Kidney (tissue), 13 donors: ENCODE measurements at regions not wholly inside any gene's neighbourhood (a gene's known extent, or its start where the extent isn't known, plus 50 kb on each side); places are given as distances from the start of the nearest gene placed in this dataset.

Experiments used
- DNase-seq, 5 donors: peaks; one replicate each; pipeline ENCODE4 v3.0.0-alpha.2; 2013 to 2020
- FAIRE-seq: peaks from 2 replicates; lab custom pipeline; 2012; peaks lifted over from hg19 to GRCh38; lab: Jason Lieb, UNC
- H3K27ac ChIP-seq, 2 donors: one replicate each; pipeline ENCODE4 v1.7.0; 2013; ENCODE audit warnings: low read depth in 2 of 2, low read length in 2 of 2, inconsistent platforms in 1 of 2
- H3K27me3 ChIP-seq: one replicate; pipeline ENCODE4 v1.7.1; 2013; ENCODE audit warnings: low read length, inconsistent platforms; ENCODE audit not compliant: control insufficient read depth, insufficient read depth
- H3K36me3 ChIP-seq, 3 donors: one replicate each; pipeline versions ENCODE4 v1.7.0 to v1.7.1; 2013; ENCODE audit warnings: low read length in 3 of 3, control low read depth in 1 of 3, inconsistent platforms in 1 of 3; ENCODE audit not compliant: insufficient read depth in 3 of 3, control insufficient read depth in 2 of 3
- H3K4me1 ChIP-seq, 3 donors: one replicate each; pipeline versions ENCODE4 v1.7.0 to v1.7.1; 2013; ENCODE audit warnings: low read length in 3 of 3, inconsistent platforms in 1 of 3, low read depth in 1 of 3; ENCODE audit not compliant: control insufficient read depth in 2 of 3, insufficient read depth in 2 of 3
- H3K4me3 ChIP-seq, 3 donors: one replicate each; pipeline versions ENCODE4 v1.7.0 to v1.8.1; 2013; ENCODE audit warnings: low read length in 3 of 3, control low read depth in 1 of 3, inconsistent platforms in 1 of 3
- H3K9ac ChIP-seq, 3 donors: one replicate each; pipeline versions ENCODE4 v1.7.0 to v1.7.1; 2013; ENCODE audit warnings: low read length in 3 of 3, control low read depth in 1 of 3, inconsistent platforms in 1 of 3
- H3K9me3 ChIP-seq, 3 donors: one replicate each; pipeline versions ENCODE4 v1.7.0 to v1.7.1; 2013; ENCODE audit warnings: low read length in 3 of 3, control low read depth in 1 of 3, inconsistent platforms in 1 of 3; ENCODE audit not compliant: control insufficient read depth in 2 of 3, insufficient read depth in 1 of 3
- CTCF ChIP-seq: IDR thresholded peaks from 3 replicates; pipeline ENCODE4 v1.5.1; 2012; ENCODE audit warnings: mild to moderate bottlenecking, moderate library complexity, borderline replicate concordance; ENCODE audit not compliant: insufficient read depth; ENCODE audit errors: extremely low read depth
- intact Hi-C: fragments of 100-400 bp; cut with DNase I; formaldehyde crosslinking; loops from one replicate; pipeline ENCODE4 v1.11.1; 2022
- donor health status: control.
- donor health status: control.
- donor health status: control.
- donor health status: control.
- donor health status: control.
- donor health status: DM: yes; HTN: yes; CAD: no.
- donor health status: Normal renal cell carcinoma (clear cell type).

DNA sequence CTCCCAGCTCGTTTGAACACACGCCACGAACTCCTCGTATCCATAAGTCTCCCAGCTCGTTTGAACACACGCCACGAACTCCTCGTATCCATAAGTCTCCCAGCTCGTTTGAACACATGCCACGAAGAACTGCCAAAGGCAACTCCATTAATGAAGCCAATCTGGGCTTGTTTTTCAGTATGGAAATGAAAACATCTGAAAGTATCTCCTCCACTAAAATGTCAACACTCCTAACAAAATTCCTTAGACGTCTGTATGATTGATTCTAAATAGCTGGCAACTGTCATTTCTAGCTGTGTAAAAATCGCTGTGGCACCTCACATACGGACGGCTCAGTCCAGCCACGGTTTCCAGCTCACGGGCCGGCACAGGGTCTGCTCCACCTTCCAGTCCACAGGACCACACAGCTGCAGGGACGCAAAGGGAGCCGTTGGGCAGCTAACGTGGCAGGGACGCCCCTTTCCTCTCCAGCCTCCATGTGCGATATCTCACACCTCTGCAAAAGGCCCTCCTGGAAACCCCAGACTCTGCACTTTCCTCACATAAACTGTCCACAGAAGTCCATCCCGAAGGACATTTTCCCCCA is 67.1 kb upstream of the METRNL start:
- Histone ChIP-seq H3K4me1 (no peaks in the 10 kb centered on the region), H3K27me3 (no peaks in the 10 kb centered on the region), H3K4me3 (no peak overlapping the region), H3K9ac (no peak overlapping the region), H3K36me3 (no peaks in the 10 kb centered on the region), H3K27ac (no peak overlapping the region), H3K9me3 (no peaks in the 10 kb centered on the region)
- FAIRE-seq: no peak
- DNase-seq: peak in 1 of 5 donors; percentile 62
- no peak for TF ChIP-seq CTCF
- intact Hi-C loops: no loop called here

DNA sequence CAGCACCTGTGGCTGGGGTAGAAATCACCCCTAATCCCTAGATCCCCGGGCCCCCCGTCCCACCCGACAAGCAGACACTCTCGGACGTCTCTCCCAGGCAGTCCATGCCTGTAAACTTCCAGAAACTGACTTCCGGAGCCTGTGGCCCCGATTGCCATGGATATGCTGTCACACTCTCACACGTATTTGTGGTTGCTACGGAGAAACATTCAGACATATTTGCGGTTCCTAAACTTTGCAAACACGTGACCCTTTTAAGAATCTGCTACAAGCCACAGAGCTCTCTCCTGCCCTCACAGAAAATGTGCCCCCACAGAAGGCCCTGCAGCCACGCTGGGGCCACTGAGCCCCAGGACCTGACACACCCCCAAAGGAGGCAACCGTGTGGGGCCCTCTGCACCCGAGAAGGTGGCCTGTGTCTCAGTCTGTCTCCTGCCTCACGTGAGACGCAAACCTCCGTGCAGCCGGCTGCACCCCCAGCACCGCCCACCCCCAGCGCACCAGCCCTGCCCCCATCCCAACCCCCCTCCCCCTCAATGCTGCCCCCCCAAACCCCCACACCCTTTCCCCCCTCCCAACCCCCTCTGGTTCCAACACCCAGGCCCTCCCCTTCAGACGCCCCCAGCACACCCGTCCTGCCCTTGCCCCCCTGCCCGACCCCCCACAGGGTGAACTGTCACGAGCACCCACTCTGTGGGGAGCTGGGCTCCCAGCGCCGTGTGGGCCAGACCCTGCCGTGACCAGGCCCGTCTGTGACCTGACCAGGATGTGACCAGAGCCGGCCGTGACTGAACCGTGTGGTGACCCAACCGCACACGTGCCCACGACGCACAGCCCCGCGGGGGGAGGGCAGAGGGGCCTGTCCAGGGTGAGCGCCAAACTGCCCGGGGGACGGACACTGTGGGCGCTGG is 66.3 kb upstream of the METRNL start:
- H3K4me3 ChIP-seq: no peak overlapping the region
- no peaks in the 10 kb centered on the region for H3K36me3 ChIP-seq
- no peaks in the 10 kb centered on the region for H3K9me3 ChIP-seq
- no peak overlapping the region for H3K27ac ChIP-seq
- H3K9ac ChIP-seq: no peak overlapping the region
- no peak for FAIRE-seq
- no peaks in the 10 kb centered on the region for H3K27me3 ChIP-seq
- no peak for TF ChIP-seq CTCF
- no peaks in the 10 kb centered on the region for H3K4me1 ChIP-seq
- intact Hi-C loops: no loop called here
- DNase-seq: peak in 2 of 5 donors; percentile 61 to 79

DNA sequence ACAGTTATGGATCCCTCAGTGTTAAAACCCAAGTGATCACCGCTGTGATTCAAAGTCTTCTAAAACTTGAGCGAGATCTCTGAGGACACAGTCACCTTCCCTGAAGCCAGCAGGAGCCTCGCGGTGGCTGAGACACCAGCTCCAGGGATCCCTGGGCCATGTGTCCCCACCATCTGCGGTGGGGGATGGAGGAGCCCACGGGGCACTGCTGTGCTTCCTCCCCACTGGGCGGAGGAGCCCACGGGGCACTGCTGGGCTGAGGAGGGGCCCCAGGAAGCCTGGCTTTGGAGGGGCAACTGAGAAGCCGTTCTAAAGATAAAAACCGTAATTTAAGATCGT is 65.7 kb upstream of the METRNL start:
- no peak for FAIRE-seq
- H3K4me1 ChIP-seq: no peaks in the 10 kb centered on the region
- no peak overlapping the region for H3K4me3 ChIP-seq
- H3K27ac ChIP-seq: no peak overlapping the region
- H3K27me3 ChIP-seq: no peaks in the 10 kb centered on the region
- intact Hi-C loops: no loop called here
- no peak for DNase-seq
- H3K36me3 ChIP-seq: no peaks in the 10 kb centered on the region
- H3K9ac ChIP-seq: no peak overlapping the region
- H3K9me3 ChIP-seq: no peaks in the 10 kb centered on the region
- no peak for TF ChIP-seq CTCF
